BE2C (cell line): ENCODE measurements at regions not wholly inside any gene's neighbourhood (a gene's known extent, or its start where the extent isn't known, plus 50 kb on each side); places are given as distances from the start of the nearest gene placed in this dataset.

Experiments
- DNase-seq: peaks from one replicate; pipeline ENCODE4 v3.0.0-alpha.2; 2020
- H3K27me3 ChIP-seq: fragments of 250-450 bp; sonication (Bioruptor Pico); 2 replicates; pipeline ENCODE4 v1.5.1; 2020; ENCODE audit warnings: mild to moderate bottlenecking
- H3K36me3 ChIP-seq: fragments of 250-450 bp; sonication (Bioruptor Pico); 2 replicates; pipeline ENCODE4 v1.5.1; 2020; ENCODE audit warnings: mild to moderate bottlenecking
- H3K4me1 ChIP-seq: fragments of 250-450 bp; sonication (Bioruptor Pico); 2 replicates; pipeline ENCODE4 v1.5.1; 2020
- H3K4me3 ChIP-seq: 2 replicates; pipeline ENCODE4 v1.5.1; 2011; ENCODE audit warnings: low read depth, low read length
- H3K9me3 ChIP-seq: fragments of 250-450 bp; sonication (Bioruptor Pico); 2 replicates; pipeline ENCODE4 v1.5.1; 2020
- TF ChIP-seq, protein P1 (sequence below): IDR thresholded peaks from 2 replicates; pipeline ENCODE4 v1.5.1; 2012; ENCODE audit warnings: mild to moderate bottlenecking, low read depth, low read length

DNA sequence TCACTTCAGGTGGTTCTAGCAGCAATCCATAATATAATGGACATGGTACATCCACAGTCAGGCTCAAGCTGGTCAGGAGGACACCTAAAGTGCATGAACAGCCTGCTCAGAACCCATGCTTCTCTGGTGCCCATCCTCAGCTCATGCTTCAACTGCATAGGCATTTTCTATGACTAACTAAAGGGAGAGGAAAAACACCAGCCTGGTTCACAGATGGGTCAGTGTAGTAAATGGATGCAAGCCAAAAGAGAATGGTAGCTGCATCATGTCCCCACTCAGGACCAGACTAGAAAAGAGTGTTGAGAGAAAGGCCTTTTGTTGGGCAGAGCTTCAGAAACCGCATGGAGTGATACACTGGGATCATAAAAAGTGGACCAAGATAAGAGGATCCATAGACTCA, 556.6 kb downstream of the TLE1 start:
- Histone ChIP-seq H3K36me3 (no peaks in the 10 kb centered on the region), H3K27me3 (no peaks in the 10 kb centered on the region), H3K4me1 (peaks cover 5% of the 10 kb centered on the region), H3K4me3 (no peak overlapping the region), H3K9me3 (no peaks in the 10 kb centered on the region)
- no peak for DNase-seq
- TF ChIP-seq, protein P1, sequence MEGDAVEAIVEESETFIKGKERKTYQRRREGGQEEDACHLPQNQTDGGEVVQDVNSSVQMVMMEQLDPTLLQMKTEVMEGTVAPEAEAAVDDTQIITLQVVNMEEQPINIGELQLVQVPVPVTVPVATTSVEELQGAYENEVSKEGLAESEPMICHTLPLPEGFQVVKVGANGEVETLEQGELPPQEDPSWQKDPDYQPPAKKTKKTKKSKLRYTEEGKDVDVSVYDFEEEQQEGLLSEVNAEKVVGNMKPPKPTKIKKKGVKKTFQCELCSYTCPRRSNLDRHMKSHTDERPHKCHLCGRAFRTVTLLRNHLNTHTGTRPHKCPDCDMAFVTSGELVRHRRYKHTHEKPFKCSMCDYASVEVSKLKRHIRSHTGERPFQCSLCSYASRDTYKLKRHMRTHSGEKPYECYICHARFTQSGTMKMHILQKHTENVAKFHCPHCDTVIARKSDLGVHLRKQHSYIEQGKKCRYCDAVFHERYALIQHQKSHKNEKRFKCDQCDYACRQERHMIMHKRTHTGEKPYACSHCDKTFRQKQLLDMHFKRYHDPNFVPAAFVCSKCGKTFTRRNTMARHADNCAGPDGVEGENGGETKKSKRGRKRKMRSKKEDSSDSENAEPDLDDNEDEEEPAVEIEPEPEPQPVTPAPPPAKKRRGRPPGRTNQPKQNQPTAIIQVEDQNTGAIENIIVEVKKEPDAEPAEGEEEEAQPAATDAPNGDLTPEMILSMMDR, result no peak

DNA sequence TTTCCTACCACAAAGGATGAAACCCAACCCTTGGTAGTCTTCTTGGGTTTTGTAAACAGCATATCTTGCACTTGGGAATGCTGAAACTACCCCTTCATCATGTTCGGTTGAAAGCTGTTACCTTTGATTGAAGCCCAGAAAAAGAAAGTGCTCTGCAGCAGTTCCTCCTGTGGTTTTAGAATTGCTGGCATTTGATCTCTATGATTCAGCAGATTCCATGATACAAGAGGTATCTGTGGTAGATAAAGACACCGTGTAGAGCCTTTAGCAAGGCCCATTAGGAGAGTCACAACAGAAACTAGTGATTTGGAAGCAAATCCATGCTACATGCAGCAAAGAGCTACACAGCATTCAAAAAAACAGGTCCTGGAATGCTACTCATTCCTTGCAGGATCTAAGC, 557.0 kb downstream of the TLE1 start:
- H3K36me3 ChIP-seq, result no peaks in the 10 kb centered on the region
- DNase-seq, result no peak
- H3K4me1 ChIP-seq, result peaks cover 5% of the 10 kb centered on the region
- no peaks in the 10 kb centered on the region for H3K9me3 ChIP-seq
- TF ChIP-seq, protein P1, result no peak
- H3K27me3 ChIP-seq, result no peaks in the 10 kb centered on the region
- H3K4me3 ChIP-seq, result no peak overlapping the region

DNA sequence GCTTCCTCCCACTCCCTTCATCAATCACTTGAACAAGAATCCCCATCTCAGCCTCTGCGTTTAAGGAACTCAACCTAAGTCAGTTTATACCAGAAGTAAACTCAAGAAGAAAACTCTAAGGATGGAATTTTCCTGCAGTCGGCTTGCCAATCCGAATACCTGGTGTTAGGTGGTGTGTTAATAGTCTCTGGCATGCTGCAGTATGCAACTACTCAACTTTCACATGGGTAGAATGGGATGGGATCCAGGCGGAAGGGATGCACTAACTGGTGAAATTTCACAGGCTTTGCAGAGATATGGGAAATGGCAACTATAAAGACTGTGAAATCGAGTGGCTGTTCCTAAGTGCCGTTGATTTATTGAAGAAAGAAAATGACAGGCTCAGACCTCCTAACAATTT, 560.6 kb downstream of the TLE1 start:
- DNase-seq, result no peak
- Histone ChIP-seq H3K4me3 (no peak overlapping the region), H3K9me3 (no peaks in the 10 kb centered on the region), H3K36me3 (no peaks in the 10 kb centered on the region), H3K27me3 (no peaks in the 10 kb centered on the region), H3K4me1 (peaks cover 5% of the 10 kb centered on the region)
- TF ChIP-seq, protein P1, result no peak

DNA sequence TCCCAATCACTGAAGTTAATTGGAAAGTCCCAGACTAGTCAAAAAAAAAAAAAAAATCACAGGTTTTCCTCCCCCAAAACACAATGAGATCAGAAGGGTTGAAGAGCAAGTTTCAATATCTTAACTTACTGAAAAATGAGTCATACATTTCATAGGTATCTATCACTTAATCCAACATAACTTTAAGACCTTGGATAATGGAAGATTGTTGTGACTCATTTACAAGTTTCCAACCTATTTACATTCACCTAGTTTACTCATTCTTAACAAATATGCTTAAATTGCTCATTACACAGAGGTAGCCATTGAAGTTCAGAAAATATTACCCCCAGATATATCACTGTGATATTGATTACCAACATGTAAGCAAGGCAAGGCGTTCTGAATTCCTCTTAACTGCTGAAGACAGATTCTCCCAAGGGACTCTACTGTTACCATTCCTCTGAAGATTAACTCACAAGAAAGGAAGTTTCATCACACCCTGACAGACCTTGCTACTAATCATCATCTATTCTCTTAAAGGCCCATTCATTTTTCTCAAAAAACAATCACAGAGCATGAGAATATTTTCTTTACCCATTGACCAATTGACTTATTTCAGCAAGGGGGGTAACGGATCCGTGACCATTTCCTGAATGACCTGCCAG, 563.8 kb downstream of the TLE1 start:
- Histone ChIP-seq H3K27me3 (no peaks in the 10 kb centered on the region), H3K4me3 (no peak overlapping the region), H3K36me3 (no peaks in the 10 kb centered on the region), H3K9me3 (no peaks in the 10 kb centered on the region), H3K4me1 (no peaks in the 10 kb centered on the region; the same call in 1 of the 2 replicates)
- no peak for DNase-seq
- TF ChIP-seq, protein P1, result no peak

DNA sequence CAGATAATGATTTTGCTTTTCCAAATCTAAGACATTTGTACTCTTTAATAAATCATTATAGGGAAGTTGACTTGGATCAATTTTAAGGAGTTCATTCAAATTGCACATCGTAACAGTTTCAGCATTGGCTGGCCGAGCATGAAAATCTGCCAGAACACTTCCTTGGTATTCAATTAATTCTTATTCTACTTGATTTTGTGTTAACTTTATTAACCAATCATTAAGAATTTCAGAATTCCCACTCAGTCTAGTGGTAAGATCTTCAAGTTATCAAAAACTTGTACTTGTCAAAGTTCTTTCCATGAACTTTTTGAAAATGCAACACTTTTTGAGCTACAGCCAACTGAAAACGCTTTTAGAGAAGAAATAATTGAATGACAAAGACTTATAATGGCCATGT, 565.8 kb downstream of the TLE1 start:
- no peaks in the 10 kb centered on the region for H3K9me3 ChIP-seq
- H3K36me3 ChIP-seq, result no peaks in the 10 kb centered on the region
- H3K4me3 ChIP-seq, result no peak overlapping the region
- TF ChIP-seq, protein P1, result no peak
- no peak for DNase-seq
- H3K27me3 ChIP-seq, result no peaks in the 10 kb centered on the region
- no peaks in the 10 kb centered on the region; the same call in 1 of the 2 replicates for H3K4me1 ChIP-seq

DNA sequence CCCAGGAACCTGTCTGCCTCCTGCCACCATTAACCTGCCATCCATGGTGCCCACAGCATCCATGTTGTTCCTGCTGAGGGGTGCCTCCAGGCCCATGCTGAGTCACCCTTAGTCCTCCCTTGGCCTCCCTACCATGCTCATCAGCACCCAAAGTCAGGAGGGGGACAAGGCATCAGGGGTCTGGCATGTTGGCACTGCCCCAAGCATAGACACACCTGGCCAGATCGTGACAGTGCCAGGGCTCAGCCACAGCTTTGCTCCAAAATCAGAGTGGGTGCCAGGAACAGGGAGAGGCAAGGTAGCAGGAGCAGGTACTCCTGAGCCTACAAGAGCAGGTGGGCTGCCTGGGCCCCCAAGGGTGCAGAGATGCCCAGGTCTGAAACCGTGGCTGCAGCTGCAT, 566.6 kb downstream of the TLE1 start:
- Histone ChIP-seq H3K4me1 (no peaks in the 10 kb centered on the region; the same call in 1 of the 2 replicates), H3K9me3 (no peaks in the 10 kb centered on the region), H3K4me3 (no peak overlapping the region), H3K27me3 (no peaks in the 10 kb centered on the region), H3K36me3 (no peaks in the 10 kb centered on the region)
- TF ChIP-seq, protein P1, result no peak
- DNase-seq, result no peak
